ENCODE measurements at regions not wholly inside any gene's neighbourhood (a gene's known extent, or its start where the extent isn't known, plus 50 kb on each side); places are given as distances from the start of the nearest gene placed in this dataset.

- TF ChIP-seq CTCF (conservative IDR thresholded peaks at IDR 0.05 in 1 of 2, IDR thresholded peaks at IDR 0.05 in 1 of 2; ENCODE audit: extremely low read depth in 1 of 2, insufficient read depth in 1 of 2, low read depth in 1 of 2, low read length in 2 of 2): no peak
- TF ChIP-seq EZH2 (IDR thresholded peaks at IDR 0.05; ENCODE audit: borderline replicate concordance, low read length): no peak
These were observed 1273.9 kb upstream of the MAP3K7 start for GRCh38 chr6:91860541-91861335.

Data from mammary epithelial cell (primary cell).